Neural cell (in vitro differentiated cells): ENCODE measurements at regions not wholly inside any gene's neighbourhood (a gene's known extent, or its start where the extent isn't known, plus 50 kb on each side); places are given as distances from the start of the nearest gene placed in this dataset.

Source experiments
- EP300 ChIP-seq: fragments of 450-650 bp; conservative IDR thresholded peaks from 2 replicates; pipeline ENCODE4 v1.6.1; 2014; ENCODE audit warnings: antibody characterized with exemption, mild to moderate bottlenecking, moderate library complexity; ENCODE audit not compliant: poor library complexity, severe bottlenecking
- EZH2 ChIP-seq: fragments of 200-600, 300-800 bp; shearing (Covaris generic), sonication (generic); IDR thresholded peaks from 2 replicates; pipeline ENCODE4 v1.6.1; 2014; ENCODE audit warnings: antibody characterized with exemption, low read length, borderline replicate concordance, mild to moderate bottlenecking; ENCODE audit not compliant: insufficient read depth, poor library complexity, severe bottlenecking
- POLR2AphosphoS5 ChIP-seq: IDR thresholded peaks from 2 replicates; pipeline ENCODE4 v1.6.1; 2012
- REST ChIP-seq: IDR thresholded peaks from 2 replicates; pipeline ENCODE4 v1.6.1; 2012; ENCODE audit warnings: borderline replicate concordance
- TAF1 ChIP-seq: IDR thresholded peaks from 2 replicates; pipeline ENCODE4 v1.6.1; 2012; ENCODE audit warnings: low read depth
- TF ChIP-seq, protein P1 (sequence below): fragments of 450-650 bp; IDR thresholded peaks from 2 replicates; pipeline ENCODE4 v1.5.1; 2014; ENCODE audit warnings: antibody characterized with exemption, mild to moderate bottlenecking, moderate library complexity; ENCODE audit not compliant: poor library complexity, severe bottlenecking

DNA sequence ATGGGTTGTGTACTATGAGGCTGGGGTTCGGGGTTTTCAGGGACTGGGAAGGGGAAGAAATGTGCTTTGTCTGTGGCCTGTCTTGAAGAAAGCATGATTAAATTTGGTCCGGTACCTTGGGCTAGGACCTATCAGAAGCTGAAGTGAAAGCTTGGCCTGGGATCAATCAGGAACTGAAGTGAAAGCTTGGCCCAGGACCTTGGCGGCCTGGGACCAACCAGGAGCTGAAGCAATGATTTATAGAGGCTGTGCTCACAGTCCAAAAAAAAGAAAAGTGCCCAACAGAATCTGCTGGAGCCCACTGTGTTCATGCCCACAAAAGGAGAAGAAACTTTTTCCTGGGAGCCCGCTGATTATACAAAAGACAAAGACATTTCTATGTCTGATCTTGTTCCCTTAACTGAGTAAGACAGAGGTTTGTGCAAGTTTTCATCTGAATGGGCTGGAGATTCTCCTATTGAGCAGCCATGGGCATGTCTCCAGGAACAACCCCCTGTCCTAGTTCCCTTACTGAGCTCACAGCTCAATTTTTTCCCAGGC is 1427.9 kb downstream of the FAM133A start:
- TF ChIP-seq EP300 (no peak), TAF1 (no peak), EZH2 (no peak), REST (no peak), POLR2AphosphoS5 (no peak)
- TF ChIP-seq, protein P1, sequence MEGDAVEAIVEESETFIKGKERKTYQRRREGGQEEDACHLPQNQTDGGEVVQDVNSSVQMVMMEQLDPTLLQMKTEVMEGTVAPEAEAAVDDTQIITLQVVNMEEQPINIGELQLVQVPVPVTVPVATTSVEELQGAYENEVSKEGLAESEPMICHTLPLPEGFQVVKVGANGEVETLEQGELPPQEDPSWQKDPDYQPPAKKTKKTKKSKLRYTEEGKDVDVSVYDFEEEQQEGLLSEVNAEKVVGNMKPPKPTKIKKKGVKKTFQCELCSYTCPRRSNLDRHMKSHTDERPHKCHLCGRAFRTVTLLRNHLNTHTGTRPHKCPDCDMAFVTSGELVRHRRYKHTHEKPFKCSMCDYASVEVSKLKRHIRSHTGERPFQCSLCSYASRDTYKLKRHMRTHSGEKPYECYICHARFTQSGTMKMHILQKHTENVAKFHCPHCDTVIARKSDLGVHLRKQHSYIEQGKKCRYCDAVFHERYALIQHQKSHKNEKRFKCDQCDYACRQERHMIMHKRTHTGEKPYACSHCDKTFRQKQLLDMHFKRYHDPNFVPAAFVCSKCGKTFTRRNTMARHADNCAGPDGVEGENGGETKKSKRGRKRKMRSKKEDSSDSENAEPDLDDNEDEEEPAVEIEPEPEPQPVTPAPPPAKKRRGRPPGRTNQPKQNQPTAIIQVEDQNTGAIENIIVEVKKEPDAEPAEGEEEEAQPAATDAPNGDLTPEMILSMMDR: no peak
